T-cell (primary cell): ENCODE measurements at regions not wholly inside any gene's neighbourhood (a gene's known extent, or its start where the extent isn't known, plus 50 kb on each side); places are given as distances from the start of the nearest gene placed in this dataset.

Experiments
- ATAC-seq, 4 experiments: fragments of 200-7000 bp in 3 of 4; fragments of 150-1000 bp in 1 of 4; cut with Tn5 transposase; replicated peaks in 1 of 4; 1 replicate in 3 of 4; 2 replicates in 1 of 4; pipeline ENCODE4 v1.10.0; 2021; ENCODE audit warnings: moderate library complexity in 3 of 4, mild to moderate bottlenecking in 2 of 4, moderate number of reproducible peaks in 1 of 4
- CTCF ChIA-PET, 2 donors: fragments of 300-600 bp; sonication (Branson Sonifier 250); formaldehyde crosslinking; loops; one replicate each; lab custom pipeline; 2022; ENCODE audit warnings: antibody characterized with exemption in 2 of 2; lab: Charles Lee
- POLR2A ChIA-PET, 2 donors: fragments of 300-600 bp; sonication (Branson Sonifier 250); formaldehyde crosslinking; loops; one replicate each; lab custom pipeline; 2022; ENCODE audit warnings: antibody characterized with exemption in 2 of 2; lab: Charles Lee
- DNase-seq, 35 experiments: peaks; one replicate each; pipeline versions ENCODE4 v3.0.0 to v3.0.0-alpha.2; 2013 to 2023
- H3K27ac ChIP-seq: one replicate; pipeline ENCODE4 v1.5.1; 2013; ENCODE audit warnings: low read length
- H3K27me3 ChIP-seq, 2 experiments: replicated peaks in 1 of 2; 1 replicate in 1 of 2; 2 replicates in 1 of 2; pipeline versions ENCODE4 v1.6.1 to v1.7.0; 2013; ENCODE audit warnings: low read length in 1 of 2, mixed read lengths in 1 of 2; ENCODE audit not compliant: control insufficient read depth in 2 of 2, insufficient read depth in 2 of 2; ENCODE audit errors: extremely low read depth in 1 of 2
- H3K36me3 ChIP-seq, 2 donors: 1 replicate in 1 of 2; 2 replicates in 1 of 2; pipeline versions ENCODE4 v1.6.1 to v1.7.0; 2013; ENCODE audit warnings: low read length in 1 of 2; ENCODE audit not compliant: control insufficient read depth in 2 of 2, insufficient read depth in 1 of 2; ENCODE audit errors: extremely low read depth in 1 of 2
- H3K4me1 ChIP-seq, 2 experiments: 1 replicate in 1 of 2; 2 replicates in 1 of 2; pipeline versions ENCODE4 v1.6.1 to v1.7.0; 2013; ENCODE audit warnings: low read length in 2 of 2, mixed read lengths in 1 of 2; ENCODE audit not compliant: insufficient read depth in 2 of 2, control insufficient read depth in 1 of 2; ENCODE audit errors: extremely low read depth in 1 of 2
- H3K4me3 ChIP-seq, 2 donors: 1 replicate in 1 of 2; 2 replicates in 1 of 2; pipeline versions ENCODE4 v1.5.1 to v1.7.0; 2013; ENCODE audit warnings: mild to moderate bottlenecking in 2 of 2, low read length in 1 of 2, moderate library complexity in 1 of 2; ENCODE audit not compliant: control insufficient read depth in 1 of 2; ENCODE audit errors: extremely low read depth in 1 of 2
- H3K9me3 ChIP-seq: 2 replicates; pipeline ENCODE4 v1.7.0; 2013
- H3K27ac Mint-ChIP-seq, 2 donors: one replicate each; pipeline ENCODE4 v1.8.0; 2020 to 2021; ENCODE audit warnings: mild to moderate bottlenecking in 2 of 2, mixed read lengths in 2 of 2
- H3K27me3 Mint-ChIP-seq, 2 donors: one replicate each; pipeline ENCODE4 v1.8.0; 2021 to 2022; ENCODE audit warnings: mixed read lengths in 2 of 2
- H3K36me3 Mint-ChIP-seq: one replicate; pipeline ENCODE4 v1.8.0; 2021; ENCODE audit warnings: mixed read lengths
- H3K4me1 Mint-ChIP-seq, 3 donors: one replicate each; pipeline ENCODE4 v1.8.0; 2020 to 2022; ENCODE audit warnings: mixed read lengths in 3 of 3, mild to moderate bottlenecking in 1 of 3
- H3K4me3 Mint-ChIP-seq, 3 donors: one replicate each; pipeline ENCODE4 v1.8.0; 2020 to 2022; ENCODE audit warnings: mild to moderate bottlenecking in 3 of 3, mixed read lengths in 3 of 3, moderate library complexity in 3 of 3
- H3K9me3 Mint-ChIP-seq, 3 donors: one replicate each; pipeline ENCODE4 v1.8.0; 2020 to 2022; ENCODE audit warnings: mixed read lengths in 3 of 3
- WGBS: methylation state at CpG from one replicate; pipeline ENCODE4 v1.1.5; 2013; ENCODE audit warnings: missing lambda C conversion rate; ENCODE audit not compliant: insufficient coverage; 5-methylcytosine and 5-hydroxymethylcytosine counted together

- Histone ChIP-seq H3K9me3 (no peaks in the 10 kb centered on the region), H3K4me1 (no peaks in the 10 kb centered on the region), H3K27ac (no peak overlapping the region), H3K27me3 (no peaks in the 10 kb centered on the region), H3K36me3 (no peaks in the 10 kb centered on the region), H3K4me3 (no peak overlapping the region)
- ChIA-PET POLR2A (no interaction called here), CTCF (no interaction called here)
- no peak overlapping the region for H3K27ac Mint-ChIP-seq
- no peak for ATAC-seq
- 100% methylated on average over 3 of the region's 7 CpGs for WGBS
- no peak overlapping the region for H3K4me3 Mint-ChIP-seq
- no peak for DNase-seq
- H3K27me3 Mint-ChIP-seq = no peaks in the 10 kb centered on the region
- no peaks in the 10 kb centered on the region for H3K9me3 Mint-ChIP-seq
- no peaks in the 10 kb centered on the region for H3K4me1 Mint-ChIP-seq
- H3K36me3 Mint-ChIP-seq = no peaks in the 10 kb centered on the region
These were observed 358.2 kb downstream of the BCOR start for GRCh38 chrX:39739585-39739984.

- no peaks in the 10 kb centered on the region for H3K27me3 ChIP-seq
- no peak overlapping the region for H3K27ac ChIP-seq
- WGBS = no CpG with 5 or more reads among the region's 5 CpGs
- Mint-ChIP-seq H3K27me3 (no peaks in the 10 kb centered on the region), H3K36me3 (no peaks in the 10 kb centered on the region), H3K9me3 (no peaks in the 10 kb centered on the region), H3K4me1 (no peaks in the 10 kb centered on the region), H3K27ac (no peak overlapping the region), H3K4me3 (no peak overlapping the region)
- ChIA-PET POLR2A (no interaction called here), CTCF (no interaction called here)
- no peak for ATAC-seq
- no peak for DNase-seq
- no peak overlapping the region for H3K4me3 ChIP-seq
- no peaks in the 10 kb centered on the region for H3K9me3 ChIP-seq
- H3K36me3 ChIP-seq = no peaks in the 10 kb centered on the region
- H3K4me1 ChIP-seq = no peaks in the 10 kb centered on the region
These were observed 357.7 kb downstream of the BCOR start for GRCh38 chrX:39740078-39740477.

- POLR2A ChIA-PET = no interaction called here
- CTCF ChIA-PET = no interaction called here
- H3K4me3 Mint-ChIP-seq = no peak overlapping the region
These were observed 355.9 kb downstream of the BCOR start for GRCh38 chrX:39741904-39742303.

GRCh38 chrX:39745818-39746217 is 351.9 kb downstream of the BCOR start:
- no peaks in the 10 kb centered on the region for H3K36me3 ChIP-seq
- no peaks in the 10 kb centered on the region for H3K9me3 ChIP-seq
- no peaks in the 10 kb centered on the region for H3K27me3 ChIP-seq
- H3K27ac ChIP-seq = no peak overlapping the region
- no peaks in the 10 kb centered on the region for H3K27me3 Mint-ChIP-seq
- POLR2A ChIA-PET = no interaction called here
- no peaks in the 10 kb centered on the region for H3K36me3 Mint-ChIP-seq
- no peak overlapping the region for H3K27ac Mint-ChIP-seq
- CTCF ChIA-PET = no interaction called here
- H3K4me1 Mint-ChIP-seq = peaks cover 2 to 9% (median 4%) of the 10 kb centered on the region in 3 donors
- no peak overlapping the region for H3K4me3 Mint-ChIP-seq
- no peak for ATAC-seq
- H3K4me3 ChIP-seq = no peak overlapping the region
- H3K9me3 Mint-ChIP-seq = no peaks in the 10 kb centered on the region
- no peak for DNase-seq
- WGBS = no CpG with 5 or more reads among the region's 2 CpGs
- H3K4me1 ChIP-seq = peaks cover 0 to 8% of the 10 kb centered on the region in 2 experiments

More at GRCh38 chrX:39741904-39742303, 355.9 kb downstream of the BCOR start:
- no peaks in the 10 kb centered on the region for H3K4me1 ChIP-seq
- H3K27ac Mint-ChIP-seq = no peak overlapping the region
- no peaks in the 10 kb centered on the region for H3K36me3 Mint-ChIP-seq
- no peaks in the 10 kb centered on the region for H3K9me3 Mint-ChIP-seq
- ATAC-seq (no peak), DNase-seq (no peak)
- H3K4me1 Mint-ChIP-seq = no peaks in the 10 kb centered on the region
- no peaks in the 10 kb centered on the region for H3K27me3 Mint-ChIP-seq
- no peak overlapping the region for H3K27ac ChIP-seq
- H3K27me3 ChIP-seq = no peaks in the 10 kb centered on the region
- H3K9me3 ChIP-seq = no peaks in the 10 kb centered on the region
- H3K4me3 ChIP-seq = no peak overlapping the region
- no peaks in the 10 kb centered on the region for H3K36me3 ChIP-seq
- 100% methylated on average over 1 of the region's 3 CpGs for WGBS

GRCh38 chrX:39749135-39749534 is 348.6 kb downstream of the BCOR start:
- Mint-ChIP-seq H3K27ac (no peak overlapping the region), H3K27me3 (no peaks in the 10 kb centered on the region), H3K4me1 (peaks cover 6 to 9% (median 9%) of the 10 kb centered on the region in 3 donors), H3K36me3 (no peaks in the 10 kb centered on the region), H3K4me3 (no peak overlapping the region), H3K9me3 (no peaks in the 10 kb centered on the region)
- no CpG with 5 or more reads among the region's 5 CpGs for WGBS
- H3K9me3 ChIP-seq = no peaks in the 10 kb centered on the region
- no peak overlapping the region for H3K27ac ChIP-seq
- no peaks in the 10 kb centered on the region for H3K27me3 ChIP-seq
- peaks cover 0 to 12% of the 10 kb centered on the region in 2 experiments for H3K4me1 ChIP-seq
- H3K4me3 ChIP-seq = no peak overlapping the region
- no peak for DNase-seq
- ATAC-seq = no peak
- ChIA-PET CTCF (no interaction called here), POLR2A (interaction anchor here in 1 of 2 donors (0.6 kb wide), 1 partner anchor 210 kb away, joined by 3 read pairs; no protein-coding TSS in a partner anchor)
- no peaks in the 10 kb centered on the region for H3K36me3 ChIP-seq

- whole genome bisulfite sequencing = 100% methylated on average over 1 of the region's 5 CpGs
- Mint-ChIP-seq H3K4me1 (peaks cover 6 to 9% (median 9%) of the 10 kb centered on the region in 3 donors), H3K36me3 (no peaks in the 10 kb centered on the region), H3K4me3 (no peak overlapping the region), H3K27ac (no peak overlapping the region), H3K9me3 (no peaks in the 10 kb centered on the region), H3K27me3 (no peaks in the 10 kb centered on the region)
- H3K27me3 ChIP-seq = no peaks in the 10 kb centered on the region
- ChIA-PET CTCF (no interaction called here), POLR2A (no interaction called here)
- DNase-seq (no peak), ATAC-seq (no peak)
- H3K4me1 ChIP-seq = peaks cover 0 to 12% of the 10 kb centered on the region in 2 experiments
- no peaks in the 10 kb centered on the region for H3K9me3 ChIP-seq
- H3K4me3 ChIP-seq = no peak overlapping the region
- H3K27ac ChIP-seq = no peak overlapping the region
- H3K36me3 ChIP-seq = no peaks in the 10 kb centered on the region
These were observed 348.0 kb downstream of the BCOR start for GRCh38 chrX:39749728-39750127.

- ATAC-seq (no peak), DNase-seq (no peak)
- no peaks in the 10 kb centered on the region for H3K9me3 Mint-ChIP-seq
- Histone ChIP-seq H3K4me1 (peaks cover 0 to 12% of the 10 kb centered on the region in 2 experiments), H3K27ac (no peak overlapping the region), H3K9me3 (no peaks in the 10 kb centered on the region), H3K36me3 (no peaks in the 10 kb centered on the region), H3K27me3 (no peaks in the 10 kb centered on the region), H3K4me3 (no peak overlapping the region)
- H3K36me3 Mint-ChIP-seq = no peaks in the 10 kb centered on the region
- peaks cover 6 to 9% (median 9%) of the 10 kb centered on the region in 3 donors for H3K4me1 Mint-ChIP-seq
- H3K27me3 Mint-ChIP-seq = no peaks in the 10 kb centered on the region
- no peak overlapping the region for H3K27ac Mint-ChIP-seq
- ChIA-PET POLR2A (no interaction called here), CTCF (no interaction called here)
- H3K4me3 Mint-ChIP-seq = no peak overlapping the region
- 100% methylated on average over 2 of the region's 6 CpGs for WGBS
These were observed 347.4 kb downstream of the BCOR start for GRCh38 chrX:39750256-39750790.
